NCI-H2029 (cell line): ENCODE measurements at regions not wholly inside any gene's neighbourhood (a gene's known extent, or its start where the extent isn't known, plus 50 kb on each side); places are given as distances from the start of the nearest gene placed in this dataset.
"Not testable (repeated sequence)": the region's sequence is repeated elsewhere in the genome, so short reads cannot be mapped to it uniquely, and the experiment has no call there.

Source experiments
- DNase-seq: peaks from one replicate; lab custom pipeline; 2025; lab: John Stamatoyannopoulos, UW

- DNase-seq, result no peak
Observed at GRCh38 chr4:64014647-64015046, 394.6 kb downstream of the TECRL start.

DNA sequence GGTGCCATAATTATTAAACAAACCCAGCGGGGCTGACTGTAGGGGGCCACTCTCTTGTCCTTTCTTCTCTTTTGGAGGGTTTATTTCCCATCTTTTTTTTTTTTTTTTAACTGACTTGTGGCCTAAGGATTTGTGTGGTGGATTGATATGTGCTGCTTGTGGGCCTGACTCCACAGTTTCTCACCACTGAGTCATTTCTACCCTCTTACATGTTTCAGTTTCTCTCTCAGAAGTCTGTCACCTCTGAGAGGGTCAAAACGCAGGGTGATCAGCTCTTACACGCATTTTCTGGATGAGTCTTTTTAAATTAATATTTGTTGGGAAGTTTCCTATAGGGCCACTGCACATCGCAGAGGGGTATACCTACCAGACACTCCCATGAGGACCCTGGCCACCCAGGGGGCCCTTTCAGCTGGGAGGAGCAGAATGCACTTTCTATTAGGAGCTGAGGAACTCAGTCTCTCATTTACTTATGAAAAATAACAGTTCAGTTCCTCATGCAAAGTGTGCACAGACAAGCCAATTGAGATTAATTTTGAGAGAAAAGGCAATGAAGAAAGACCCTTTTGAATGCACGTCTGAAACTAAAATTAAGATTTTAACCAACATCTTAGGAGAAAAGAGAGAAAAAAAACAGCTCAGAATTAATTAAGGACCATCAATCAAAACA lies 407.9 kb downstream of the TECRL start:
- no peak for DNase-seq

- DNase-seq, result no peak
Observed at GRCh38 chr4:64000241-64000640, 409.0 kb downstream of the TECRL start.

DNA sequence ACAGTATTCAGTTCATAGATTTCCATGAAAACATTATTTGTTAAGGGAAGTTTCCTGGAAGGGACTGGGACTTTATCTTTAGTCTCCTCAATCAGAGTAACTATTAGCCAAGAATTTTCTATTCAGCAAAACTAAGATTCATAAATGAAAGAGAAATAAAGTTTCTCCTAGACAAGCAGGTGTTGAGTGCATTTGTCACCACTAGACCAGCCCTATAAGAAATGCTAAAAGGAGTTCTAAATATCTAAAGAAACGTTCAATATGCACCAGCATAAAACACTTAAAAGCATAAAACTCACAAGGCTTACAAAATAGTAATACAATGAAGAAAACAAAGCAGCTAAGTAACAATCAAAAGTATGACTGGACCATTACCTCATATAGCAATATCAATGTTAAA lies 423.0 kb downstream of the TECRL start:
- no peak for DNase-seq

DNA sequence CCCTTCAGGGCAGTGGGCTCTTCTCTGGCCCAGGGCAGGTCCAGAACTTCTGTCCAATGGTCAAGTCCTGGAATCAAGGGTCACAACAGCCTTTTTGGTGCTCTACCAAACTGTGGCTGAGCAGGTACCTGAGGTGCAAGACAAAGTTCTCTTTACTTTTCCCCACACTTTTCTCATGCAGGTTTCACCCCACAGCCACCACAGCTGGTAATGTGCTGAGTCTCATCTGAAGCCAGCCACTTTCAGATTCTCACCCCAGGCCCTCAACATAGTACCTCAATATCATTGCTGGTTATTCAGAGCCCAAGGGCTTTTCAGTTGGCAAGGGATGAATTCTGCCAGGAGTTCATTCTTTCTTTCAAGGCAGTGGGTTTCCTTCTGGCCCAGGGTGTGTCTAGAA lies 426.0 kb downstream of the TECRL start:
- no peak for DNase-seq

DNA sequence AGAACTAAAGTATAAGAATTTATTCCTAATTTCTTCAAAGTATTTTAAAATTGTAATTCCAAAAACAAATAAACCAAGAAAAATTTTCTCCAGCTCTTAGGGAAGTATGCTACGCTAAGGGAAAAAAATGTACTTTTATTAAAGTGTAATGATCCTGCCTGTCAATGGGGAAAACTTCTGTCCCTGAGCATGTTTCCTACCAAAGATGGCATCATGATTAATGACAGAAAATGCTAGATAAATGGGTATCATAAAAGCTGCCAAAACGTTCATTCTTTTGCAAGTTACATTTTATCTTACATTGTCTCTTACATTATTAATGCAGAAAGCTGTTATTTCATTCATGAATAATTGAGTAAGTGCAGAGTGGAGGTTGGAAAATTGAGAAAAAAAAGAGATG lies 443.4 kb downstream of the TECRL start:
- DNase-seq, result no peak

DNA sequence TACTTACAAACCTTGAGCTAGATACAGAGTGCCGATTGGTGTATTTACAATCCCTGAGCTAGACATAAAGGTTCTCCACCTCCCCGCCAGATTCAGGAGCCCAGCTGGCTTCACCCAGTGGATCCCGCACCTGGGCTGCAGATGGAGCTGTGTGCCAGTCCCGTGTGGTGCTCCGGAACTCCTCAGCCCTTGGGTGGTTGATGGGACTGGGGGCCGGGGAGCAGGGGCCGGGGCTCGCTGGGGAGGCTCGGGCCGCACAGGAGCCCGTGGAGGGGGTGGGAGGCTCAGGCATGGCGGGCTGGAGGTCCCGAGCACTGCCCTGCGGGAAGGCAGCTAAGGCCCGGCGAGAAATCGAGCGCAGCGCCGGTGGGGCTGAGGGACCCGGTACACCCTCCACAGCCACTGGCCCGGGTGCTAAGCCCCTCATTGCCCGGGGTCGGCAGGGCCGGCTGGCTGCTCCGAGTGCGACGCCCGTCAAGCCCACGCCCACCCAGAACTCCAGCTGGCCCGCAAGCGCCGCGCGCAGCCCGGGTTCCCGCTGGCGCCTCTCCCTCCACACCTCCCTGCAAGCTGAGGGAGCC lies 466.5 kb downstream of the TECRL start:
- DNase-seq, result not testable (repeated sequence)

DNA sequence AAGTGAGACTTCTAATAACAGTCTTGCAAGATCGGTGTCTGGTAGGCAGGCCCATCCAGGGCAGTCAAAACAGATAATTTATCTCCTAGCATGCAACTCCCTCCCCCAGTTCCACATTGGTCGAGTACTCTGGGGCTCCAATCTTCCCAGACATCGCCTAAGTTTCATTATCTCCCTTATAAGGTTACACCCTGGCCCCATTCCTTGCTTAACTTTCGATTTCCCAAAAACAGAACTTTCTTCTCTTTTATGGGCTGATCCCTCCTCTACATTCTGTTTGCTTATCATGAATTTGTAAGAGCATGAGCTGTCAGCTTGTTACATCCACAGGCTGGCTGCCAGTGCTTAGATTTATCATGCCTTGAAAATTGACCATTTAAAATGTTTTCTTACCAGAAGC lies 471.3 kb downstream of the TECRL start:
- DNase-seq, result no peak

DNA sequence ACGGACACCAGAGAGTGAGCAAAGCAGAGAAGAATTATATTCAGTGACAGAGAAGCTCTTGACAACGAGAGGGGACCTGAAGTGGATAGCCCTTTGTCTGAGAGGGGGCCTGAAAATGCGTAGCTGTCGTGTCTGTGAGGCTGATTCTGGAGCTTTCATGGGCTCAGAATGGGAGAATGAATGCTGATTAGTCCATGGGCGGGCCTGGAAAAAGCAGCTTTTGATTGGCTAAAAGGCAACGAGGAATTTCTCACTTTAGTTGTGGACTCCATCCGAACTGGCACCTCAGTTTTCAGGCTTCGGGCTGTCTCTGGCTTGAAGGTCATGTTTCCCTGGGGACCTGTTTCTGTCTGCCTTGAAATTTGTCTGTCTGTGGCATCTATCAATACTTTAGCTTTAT lies 487.1 kb downstream of the TECRL start:
- DNase-seq, result no peak

GRCh38 chr4:63921561-63921960 lies 487.7 kb downstream of the TECRL start:
- no peak for DNase-seq

GRCh38 chr4:63919636-63920365 lies 489.4 kb downstream of the TECRL start:
- no peak for DNase-seq

- DNase-seq, result no peak
Observed at GRCh38 chr4:63906660-63907183, 502.5 kb downstream of the TECRL start.

GRCh38 chr4:63904201-63904600 lies 505.0 kb downstream of the TECRL start:
- no peak for DNase-seq

DNA sequence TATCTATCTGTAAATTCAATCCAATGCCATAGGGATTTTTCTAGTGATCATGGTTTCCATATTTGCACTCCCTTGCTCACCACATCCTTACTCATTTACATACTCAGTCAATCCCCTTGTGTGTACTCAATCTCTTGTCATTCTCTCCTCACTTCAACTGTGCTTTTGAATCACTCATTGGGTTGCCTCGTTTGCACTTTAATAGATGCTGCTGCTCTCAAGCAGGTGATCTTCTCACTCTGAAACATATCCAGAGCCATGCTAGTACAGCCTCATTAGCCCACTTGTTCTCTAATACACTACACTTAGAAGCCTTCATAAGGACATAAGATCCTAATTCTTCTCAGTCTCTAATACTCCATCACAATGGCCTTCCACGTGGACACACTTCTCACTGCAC lies 507.9 kb downstream of the TECRL start:
- DNase-seq, result no peak

- DNase-seq, result no peak
Observed at GRCh38 chr4:63898961-63899360, 510.3 kb downstream of the TECRL start.

GRCh38 chr4:63894161-63894560 lies 515.1 kb downstream of the TECRL start:
- no peak for DNase-seq

DNA sequence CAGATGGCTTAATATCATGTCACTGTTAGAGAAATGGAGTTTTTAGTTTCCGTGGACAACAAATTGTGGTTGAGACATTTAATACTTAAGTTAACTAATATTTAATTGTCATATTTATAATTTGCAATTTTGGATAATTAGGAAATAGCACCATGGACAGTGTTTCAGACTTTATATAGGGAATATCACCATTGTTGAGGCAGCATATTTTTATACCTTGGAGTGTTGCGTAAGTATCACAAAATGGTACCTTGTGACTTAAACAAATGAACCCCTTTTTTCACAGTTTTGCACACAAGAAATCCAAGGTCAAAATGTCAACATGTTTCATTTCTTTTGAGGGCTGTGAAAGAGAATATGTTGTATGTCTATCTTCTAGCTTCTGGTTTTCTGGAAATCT lies 539.9 kb downstream of the TECRL start:
- DNase-seq, result no peak

GRCh38 chr4:63851496-63851895 lies 557.8 kb downstream of the TECRL start:
- DNase-seq, result no peak

GRCh38 chr4:63841266-63841665 lies 568.0 kb downstream of the TECRL start:
- no peak for DNase-seq

- DNase-seq, result no peak
Observed at GRCh38 chr4:63831590-63832155, 577.6 kb downstream of the TECRL start.

- no peak for DNase-seq
Observed at GRCh38 chr4:63817196-63817865, 591.9 kb downstream of the TECRL start.
